ENCODE measurements at regions not wholly inside any gene's neighbourhood (a gene's known extent, or its start where the extent isn't known, plus 50 kb on each side); places are given as distances from the start of the nearest gene placed in this dataset.
A peak's percentile ranks its signal among the peaks of the same experiment; 100 is the strongest.
"Not testable (repeated sequence)": the region's sequence is repeated elsewhere in the genome, so short reads cannot be mapped to it uniquely, and the experiment has no call there.

GRCh38 chr6:12548526-12548925 lies 168.0 kb upstream of the PHACTR1 start:
- Mint-ChIP-seq H3K36me3 (ENCODE audit: insufficient read depth, unreplicated experiment) (no peaks in the 10 kb centered on the region), H3K27me3 (ENCODE audit: insufficient read depth, unreplicated experiment) (no peaks in the 10 kb centered on the region), H3K9me3 (ENCODE audit: unreplicated experiment) (no peaks in the 10 kb centered on the region), H3K27ac (ENCODE audit: low read depth, unreplicated experiment) (no peak overlapping the region), H3K4me1 (ENCODE audit: insufficient read depth, unreplicated experiment) (peaks cover 13% of the 10 kb centered on the region), H3K4me3 (ENCODE audit: unreplicated experiment) (no peak overlapping the region)
- no TSS peak for BruUV-seq (replicated peaks)
- intact Hi-C loops (cut with micrococcal nuclease), result no loop called here
- POLR2A ChIA-PET, result no interaction called here
- DNase-seq (ENCODE audit: unreplicated experiment), result no peak
- no peak for TF ChIP-seq CTCF (IDR thresholded peaks at IDR 0.05; ENCODE audit: unreplicated experiment)
- CTCF ChIA-PET, result interaction anchor here (0.6 to 1.1 kb wide), 2 partner anchors 9 to 773 kb away, joined by 3 read pairs; no protein-coding TSS in a partner anchor

GRCh38 chr6:12549445-12549844 lies 167.1 kb upstream of the PHACTR1 start:
- H3K4me1 Mint-ChIP-seq (ENCODE audit: insufficient read depth, unreplicated experiment), result peaks cover 13% of the 10 kb centered on the region
- H3K27ac Mint-ChIP-seq (ENCODE audit: low read depth, unreplicated experiment); DNase-seq (ENCODE audit: unreplicated experiment); POLR2A ChIA-PET; intact Hi-C loops (cut with micrococcal nuclease); BruUV-seq (replicated peaks); H3K36me3 Mint-ChIP-seq (ENCODE audit: insufficient read depth, unreplicated experiment); H3K9me3 Mint-ChIP-seq (ENCODE audit: unreplicated experiment); CTCF ChIA-PET; H3K4me3 Mint-ChIP-seq (ENCODE audit: unreplicated experiment); H3K27me3 Mint-ChIP-seq (ENCODE audit: insufficient read depth, unreplicated experiment): not testable (repeated sequence)

- H3K9me3 Mint-ChIP-seq (ENCODE audit: unreplicated experiment); CTCF ChIA-PET; DNase-seq (ENCODE audit: unreplicated experiment); POLR2A ChIA-PET; BruUV-seq (replicated peaks); H3K27me3 Mint-ChIP-seq (ENCODE audit: insufficient read depth, unreplicated experiment); H3K4me3 Mint-ChIP-seq (ENCODE audit: unreplicated experiment); H3K36me3 Mint-ChIP-seq (ENCODE audit: insufficient read depth, unreplicated experiment); intact Hi-C loops (cut with micrococcal nuclease); H3K4me1 Mint-ChIP-seq (ENCODE audit: insufficient read depth, unreplicated experiment); H3K27ac Mint-ChIP-seq (ENCODE audit: low read depth, unreplicated experiment): not testable (repeated sequence)
These were observed 161.7 kb upstream of the PHACTR1 start for GRCh38 chr6:12554820-12555219.

GRCh38 chr6:12555267-12555666 lies 161.3 kb upstream of the PHACTR1 start:
- Mint-ChIP-seq H3K4me3 (ENCODE audit: unreplicated experiment) (no peak overlapping the region), H3K27me3 (ENCODE audit: insufficient read depth, unreplicated experiment) (no peaks in the 10 kb centered on the region), H3K27ac (ENCODE audit: low read depth, unreplicated experiment) (no peak overlapping the region), H3K36me3 (ENCODE audit: insufficient read depth, unreplicated experiment) (no peaks in the 10 kb centered on the region), H3K9me3 (ENCODE audit: unreplicated experiment) (peaks cover 7% of the 10 kb centered on the region), H3K4me1 (ENCODE audit: insufficient read depth, unreplicated experiment) (no peaks in the 10 kb centered on the region)
- intact Hi-C loops (cut with micrococcal nuclease), result no loop called here
- no peak for TF ChIP-seq CTCF (IDR thresholded peaks at IDR 0.05; ENCODE audit: unreplicated experiment)
- CTCF ChIA-PET, result no interaction called here
- BruUV-seq (replicated peaks), result no TSS peak
- POLR2A ChIA-PET, result interaction anchor here (0.6 kb wide), 1 partner anchor 197 kb away, joined by 3 read pairs; no protein-coding TSS in a partner anchor
- DNase-seq (ENCODE audit: unreplicated experiment), result peak; percentile 35

- no TSS peak for BruUV-seq (replicated peaks)
- CTCF ChIA-PET, result no interaction called here
These were observed 160.8 kb upstream of the PHACTR1 start for GRCh38 chr6:12555781-12556180.

More at GRCh38 chr6:12555781-12556180, 160.8 kb upstream of the PHACTR1 start:
- no peaks in the 10 kb centered on the region for H3K27me3 Mint-ChIP-seq (ENCODE audit: insufficient read depth, unreplicated experiment)
- peaks cover 7% of the 10 kb centered on the region for H3K9me3 Mint-ChIP-seq (ENCODE audit: unreplicated experiment)
- no peak overlapping the region for H3K27ac Mint-ChIP-seq (ENCODE audit: low read depth, unreplicated experiment)
- POLR2A ChIA-PET, result interaction anchor here (0.6 kb wide), 1 partner anchor 197 kb away, joined by 3 read pairs; no protein-coding TSS in a partner anchor
- no peak for DNase-seq (ENCODE audit: unreplicated experiment)
- H3K4me1 Mint-ChIP-seq (ENCODE audit: insufficient read depth, unreplicated experiment), result no peaks in the 10 kb centered on the region
- no peak overlapping the region for H3K4me3 Mint-ChIP-seq (ENCODE audit: unreplicated experiment)
- no peak for TF ChIP-seq CTCF (IDR thresholded peaks at IDR 0.05; ENCODE audit: unreplicated experiment)
- intact Hi-C loops (cut with micrococcal nuclease), result no loop called here
- H3K36me3 Mint-ChIP-seq (ENCODE audit: insufficient read depth, unreplicated experiment), result no peaks in the 10 kb centered on the region
